ENCODE measurements at regions not wholly inside any gene's neighbourhood (a gene's known extent, or its start where the extent isn't known, plus 50 kb on each side); places are given as distances from the start of the nearest gene placed in this dataset.

GRCh38 chr13:27327633-27328032 lies 57.0 kb downstream of the RASL11A start:
- no peak overlapping the region for H3K27ac ChIP-seq
- H3K9ac ChIP-seq (ENCODE audit: insufficient read length) = no peak overlapping the region
- TF ChIP-seq POLR2AphosphoS5 (IDR thresholded peaks at IDR 0.05; ENCODE audit: borderline replicate concordance, low read depth, low read length) (no peak), EZH2 (IDR thresholded peaks at IDR 0.05) (no peak), FOXP2 (optimal IDR thresholded peaks at IDR 0.05; ENCODE audit: control extremely low read depth, extremely low read length, insufficient read depth) (no peak)
- DNase-seq (ENCODE audit: low read depth, low spot score) = no peak
- no peak overlapping the region for H3K4me3 ChIP-seq
- no peaks in the 10 kb centered on the region for H3K36me3 ChIP-seq (ENCODE audit: insufficient read depth, low read length)
- H3K9me3 ChIP-seq (ENCODE audit: low read depth, low read length) = no peaks in the 10 kb centered on the region

GRCh38 chr13:27329210-27329609 lies 58.6 kb downstream of the RASL11A start:
- TF ChIP-seq FOXP2 (optimal IDR thresholded peaks at IDR 0.05; ENCODE audit: control extremely low read depth, extremely low read length, insufficient read depth) (no peak), EZH2 (IDR thresholded peaks at IDR 0.05) (no peak), POLR2AphosphoS5 (IDR thresholded peaks at IDR 0.05; ENCODE audit: borderline replicate concordance, low read depth, low read length) (no peak)

GRCh38 chr13:27334774-27335435 lies 64.3 kb downstream of the RASL11A start:
- DNase-seq (ENCODE audit: low read depth, low spot score) = no peak

More at GRCh38 chr13:27329210-27329609, 58.6 kb downstream of the RASL11A start:
- no peaks in the 10 kb centered on the region for H3K9me3 ChIP-seq (ENCODE audit: low read depth, low read length)
- H3K4me3 ChIP-seq = no peak overlapping the region
- H3K9ac ChIP-seq (ENCODE audit: insufficient read length) = no peak overlapping the region
- H3K27ac ChIP-seq = no peak overlapping the region
- DNase-seq (ENCODE audit: low read depth, low spot score) = no peak
- no peaks in the 10 kb centered on the region for H3K36me3 ChIP-seq (ENCODE audit: insufficient read depth, low read length)

DNA sequence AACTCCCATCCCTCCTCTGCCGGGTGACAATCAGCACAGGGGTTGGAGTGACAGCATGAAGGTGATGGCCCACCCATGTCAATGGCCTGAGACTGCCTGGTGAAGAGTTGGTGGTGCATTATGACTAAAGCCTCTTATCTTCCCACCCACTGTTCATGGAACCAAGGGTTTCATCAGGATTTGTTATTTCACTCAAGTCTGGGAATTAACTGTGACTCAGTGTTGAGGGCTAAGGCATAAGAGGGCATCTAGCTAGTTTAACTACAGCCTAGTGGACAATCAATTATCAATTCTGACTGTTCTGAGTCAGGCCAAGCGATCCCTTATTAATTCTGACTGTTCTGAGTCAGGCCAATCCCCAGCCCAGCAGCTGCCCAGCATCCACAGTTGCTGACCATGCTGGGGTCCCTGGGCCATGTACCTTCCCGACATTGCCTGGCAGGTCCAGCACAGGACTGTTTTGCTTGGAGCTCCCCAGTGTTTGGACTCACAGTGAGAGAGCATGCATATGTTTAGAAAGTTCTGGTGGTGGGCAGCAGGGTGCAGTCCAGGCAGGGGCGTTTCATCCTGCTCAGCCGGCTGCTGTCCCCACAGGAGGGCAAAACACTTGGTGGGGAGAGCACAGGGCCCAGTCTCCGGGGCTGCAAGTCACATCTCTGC lies 65.5 kb downstream of the RASL11A start:
- Histone ChIP-seq H3K9ac (ENCODE audit: insufficient read length) (no peak overlapping the region), H3K36me3 (ENCODE audit: insufficient read depth, low read length) (no peaks in the 10 kb centered on the region), H3K4me3 (no peak overlapping the region), H3K27ac (no peak overlapping the region), H3K9me3 (ENCODE audit: low read depth, low read length) (no peaks in the 10 kb centered on the region)
- DNase-seq (ENCODE audit: low read depth, low spot score) = no peak
- no peak for TF ChIP-seq POLR2AphosphoS5 (IDR thresholded peaks at IDR 0.05; ENCODE audit: borderline replicate concordance, low read depth, low read length)
- TF ChIP-seq EZH2 (IDR thresholded peaks at IDR 0.05) = no peak
- no peak for TF ChIP-seq FOXP2 (optimal IDR thresholded peaks at IDR 0.05; ENCODE audit: control extremely low read depth, extremely low read length, insufficient read depth)

More at GRCh38 chr13:27334774-27335435, 64.3 kb downstream of the RASL11A start:
- TF ChIP-seq EZH2 (IDR thresholded peaks at IDR 0.05) (no peak), POLR2AphosphoS5 (IDR thresholded peaks at IDR 0.05; ENCODE audit: borderline replicate concordance, low read depth, low read length) (no peak), FOXP2 (optimal IDR thresholded peaks at IDR 0.05; ENCODE audit: control extremely low read depth, extremely low read length, insufficient read depth) (no peak)
- no peaks in the 10 kb centered on the region for H3K9me3 ChIP-seq (ENCODE audit: low read depth, low read length)
- H3K4me3 ChIP-seq = no peak overlapping the region
- no peak overlapping the region for H3K9ac ChIP-seq (ENCODE audit: insufficient read length)
- no peaks in the 10 kb centered on the region for H3K36me3 ChIP-seq (ENCODE audit: insufficient read depth, low read length)
- no peak overlapping the region for H3K27ac ChIP-seq

- H3K27ac ChIP-seq = no peak overlapping the region
- no peak for TF ChIP-seq FOXP2 (optimal IDR thresholded peaks at IDR 0.05; ENCODE audit: control extremely low read depth, extremely low read length, insufficient read depth)
- TF ChIP-seq EZH2 (IDR thresholded peaks at IDR 0.05) = no peak
- no peak for TF ChIP-seq POLR2AphosphoS5 (IDR thresholded peaks at IDR 0.05; ENCODE audit: borderline replicate concordance, low read depth, low read length)
- no peak overlapping the region for H3K9ac ChIP-seq (ENCODE audit: insufficient read length)
- no peaks in the 10 kb centered on the region for H3K36me3 ChIP-seq (ENCODE audit: insufficient read depth, low read length)
- no peaks in the 10 kb centered on the region for H3K9me3 ChIP-seq (ENCODE audit: low read depth, low read length)
- H3K4me3 ChIP-seq = no peak overlapping the region
- DNase-seq (ENCODE audit: low read depth, low spot score) = no peak
Measured at GRCh38 chr13:27338207-27338606, 67.6 kb downstream of the RASL11A start.

DNA sequence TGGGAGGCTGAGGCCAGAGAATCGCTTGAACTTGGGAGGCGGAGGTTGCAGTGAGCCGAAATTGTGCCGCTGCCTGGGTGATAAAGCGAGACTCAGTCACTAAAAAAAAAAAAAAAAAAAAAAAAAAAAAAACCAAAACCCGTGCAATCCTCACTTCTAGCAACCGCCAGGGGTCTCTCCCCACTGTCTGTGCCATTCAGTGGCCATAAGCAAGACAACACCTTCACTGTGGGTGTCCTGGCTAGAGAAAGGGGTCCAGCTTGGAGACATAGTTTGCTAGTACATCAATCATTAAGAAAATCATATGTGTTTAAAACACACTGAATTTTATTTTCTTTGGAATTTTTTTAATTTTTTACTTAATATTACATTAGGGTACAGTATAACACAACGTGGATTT lies 68.2 kb downstream of the RASL11A start:
- H3K36me3 ChIP-seq (ENCODE audit: insufficient read depth, low read length) = no peaks in the 10 kb centered on the region
- no peak for TF ChIP-seq POLR2AphosphoS5 (IDR thresholded peaks at IDR 0.05; ENCODE audit: borderline replicate concordance, low read depth, low read length)
- TF ChIP-seq EZH2 (IDR thresholded peaks at IDR 0.05) = no peak
- TF ChIP-seq FOXP2 (optimal IDR thresholded peaks at IDR 0.05; ENCODE audit: control extremely low read depth, extremely low read length, insufficient read depth) = no peak
- DNase-seq (ENCODE audit: low read depth, low spot score) = no peak
- H3K9ac ChIP-seq (ENCODE audit: insufficient read length) = no peak overlapping the region
- no peak overlapping the region for H3K27ac ChIP-seq
- H3K4me3 ChIP-seq = no peak overlapping the region
- H3K9me3 ChIP-seq (ENCODE audit: low read depth, low read length) = no peaks in the 10 kb centered on the region

DNA sequence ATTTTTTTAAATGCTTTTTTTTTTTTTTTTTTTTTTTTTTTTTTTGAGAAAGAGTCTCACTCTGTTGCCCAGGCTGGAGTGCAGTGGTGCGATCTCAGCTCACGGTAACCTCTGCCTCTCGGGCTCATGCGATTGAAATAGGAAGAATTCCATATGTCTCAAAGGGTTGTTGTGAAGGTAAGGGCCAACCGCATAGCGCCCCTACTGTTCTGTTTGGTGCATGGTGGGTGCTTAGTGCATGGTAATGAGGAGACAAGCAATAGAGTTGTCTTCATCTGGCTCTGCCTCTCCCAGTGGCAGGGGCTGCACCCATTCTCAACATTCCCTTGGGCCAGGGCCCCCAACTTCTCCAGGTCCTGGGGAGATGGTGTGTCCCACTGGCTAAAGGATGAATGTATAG lies 68.7 kb downstream of the RASL11A start:
- no peak overlapping the region for H3K9ac ChIP-seq (ENCODE audit: insufficient read length)
- DNase-seq (ENCODE audit: low read depth, low spot score) = peak; percentile 8
- H3K27ac ChIP-seq = no peak overlapping the region
- no peaks in the 10 kb centered on the region for H3K36me3 ChIP-seq (ENCODE audit: insufficient read depth, low read length)
- TF ChIP-seq POLR2AphosphoS5 (IDR thresholded peaks at IDR 0.05; ENCODE audit: borderline replicate concordance, low read depth, low read length) = no peak
- no peak for TF ChIP-seq EZH2 (IDR thresholded peaks at IDR 0.05)
- TF ChIP-seq FOXP2 (optimal IDR thresholded peaks at IDR 0.05; ENCODE audit: control extremely low read depth, extremely low read length, insufficient read depth) = no peak
- no peaks in the 10 kb centered on the region for H3K9me3 ChIP-seq (ENCODE audit: low read depth, low read length)
- H3K4me3 ChIP-seq = no peak overlapping the region

- Histone ChIP-seq H3K4me3 (no peak overlapping the region), H3K9me3 (ENCODE audit: low read depth, low read length) (no peaks in the 10 kb centered on the region), H3K27ac (no peak overlapping the region), H3K9ac (ENCODE audit: insufficient read length) (no peak overlapping the region), H3K36me3 (ENCODE audit: insufficient read depth, low read length) (no peaks in the 10 kb centered on the region)
- no peak for TF ChIP-seq EZH2 (IDR thresholded peaks at IDR 0.05)
- no peak for TF ChIP-seq POLR2AphosphoS5 (IDR thresholded peaks at IDR 0.05; ENCODE audit: borderline replicate concordance, low read depth, low read length)
- no peak for TF ChIP-seq FOXP2 (optimal IDR thresholded peaks at IDR 0.05; ENCODE audit: control extremely low read depth, extremely low read length, insufficient read depth)
- DNase-seq (ENCODE audit: low read depth, low spot score) = no peak
Measured at GRCh38 chr13:27341616-27342015, 71.0 kb downstream of the RASL11A start.
